ENCODE measurements at regions not wholly inside any gene's neighbourhood (a gene's known extent, or its start where the extent isn't known, plus 50 kb on each side); places are given as distances from the start of the nearest gene placed in this dataset.

DNA sequence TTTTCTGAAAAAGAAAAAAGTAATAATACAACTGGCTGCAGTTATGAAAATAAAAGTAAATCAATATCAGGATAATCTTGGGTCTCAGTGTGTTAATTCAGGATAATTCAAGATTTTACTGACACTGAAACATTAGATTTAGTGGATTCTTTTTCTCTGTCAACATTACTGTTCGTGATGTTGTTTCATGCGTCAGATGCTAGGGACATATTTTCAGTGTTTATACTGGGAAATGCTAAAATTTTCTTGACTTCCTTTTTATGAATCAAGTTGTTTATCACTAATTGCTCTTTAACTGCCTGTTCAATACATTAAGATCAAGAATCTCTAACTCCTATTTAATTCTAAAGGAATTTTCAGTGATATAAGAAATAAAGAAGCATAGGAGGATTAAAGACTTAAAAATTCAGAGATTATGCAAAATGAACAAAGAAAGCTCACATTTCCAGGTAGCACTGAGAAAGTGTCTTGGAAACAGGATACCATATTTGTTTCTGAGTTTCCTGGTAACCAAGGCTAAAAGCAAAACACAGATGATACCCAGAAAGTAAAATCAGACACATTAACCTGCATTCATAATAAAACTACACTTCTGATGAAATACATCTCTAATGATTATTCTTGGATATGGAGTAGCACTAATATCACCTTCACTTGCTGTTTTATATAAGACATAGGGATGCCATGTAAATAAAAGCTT is 174.0 kb downstream of the ARL4C start:
- TF ChIP-seq, protein P1, sequence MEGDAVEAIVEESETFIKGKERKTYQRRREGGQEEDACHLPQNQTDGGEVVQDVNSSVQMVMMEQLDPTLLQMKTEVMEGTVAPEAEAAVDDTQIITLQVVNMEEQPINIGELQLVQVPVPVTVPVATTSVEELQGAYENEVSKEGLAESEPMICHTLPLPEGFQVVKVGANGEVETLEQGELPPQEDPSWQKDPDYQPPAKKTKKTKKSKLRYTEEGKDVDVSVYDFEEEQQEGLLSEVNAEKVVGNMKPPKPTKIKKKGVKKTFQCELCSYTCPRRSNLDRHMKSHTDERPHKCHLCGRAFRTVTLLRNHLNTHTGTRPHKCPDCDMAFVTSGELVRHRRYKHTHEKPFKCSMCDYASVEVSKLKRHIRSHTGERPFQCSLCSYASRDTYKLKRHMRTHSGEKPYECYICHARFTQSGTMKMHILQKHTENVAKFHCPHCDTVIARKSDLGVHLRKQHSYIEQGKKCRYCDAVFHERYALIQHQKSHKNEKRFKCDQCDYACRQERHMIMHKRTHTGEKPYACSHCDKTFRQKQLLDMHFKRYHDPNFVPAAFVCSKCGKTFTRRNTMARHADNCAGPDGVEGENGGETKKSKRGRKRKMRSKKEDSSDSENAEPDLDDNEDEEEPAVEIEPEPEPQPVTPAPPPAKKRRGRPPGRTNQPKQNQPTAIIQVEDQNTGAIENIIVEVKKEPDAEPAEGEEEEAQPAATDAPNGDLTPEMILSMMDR (IDR thresholded peaks at IDR 0.05): no peak
- TF ChIP-seq POLR2A (IDR thresholded peaks at IDR 0.05): no peak
- TF ChIP-seq EP300 (IDR thresholded peaks at IDR 0.05): no peak
- TF ChIP-seq POLR2AphosphoS5 (IDR thresholded peaks at IDR 0.05): no peak

All from gastroesophageal sphincter (tissue), 3 donors.